PFSK-1 (cell line): ENCODE measurements at regions not wholly inside any gene's neighbourhood (a gene's known extent, or its start where the extent isn't known, plus 50 kb on each side); places are given as distances from the start of the nearest gene placed in this dataset.

ENCODE experiments used
- FOXP2 ChIP-seq: optimal IDR thresholded peaks from 2 replicates; pipeline ENCODE3; 2011; ENCODE audit warnings: borderline replicate concordance, control low read depth, inconsistent platforms; ENCODE audit not compliant: insufficient read depth; ENCODE audit errors: extremely low read length, extremely low read depth
- POLR2AphosphoS5 ChIP-seq: IDR thresholded peaks from 2 replicates; pipeline ENCODE4 v1.6.1; 2012; ENCODE audit warnings: low read depth, mild to moderate bottlenecking, control low read depth, low read length, moderate library complexity
- TF ChIP-seq, protein P1 (sequence below), 2 experiments: IDR thresholded peaks; 2 replicates each; pipeline versions ENCODE4 v1.6.1 to v1.8.0; 2011 to 2012; ENCODE audit warnings: low read depth in 2 of 2, low read length in 2 of 2, control low read depth in 1 of 2, inconsistent platforms in 1 of 2, mild to moderate bottlenecking in 1 of 2, moderate library complexity in 1 of 2; ENCODE audit not compliant: insufficient read depth in 1 of 2

DNA sequence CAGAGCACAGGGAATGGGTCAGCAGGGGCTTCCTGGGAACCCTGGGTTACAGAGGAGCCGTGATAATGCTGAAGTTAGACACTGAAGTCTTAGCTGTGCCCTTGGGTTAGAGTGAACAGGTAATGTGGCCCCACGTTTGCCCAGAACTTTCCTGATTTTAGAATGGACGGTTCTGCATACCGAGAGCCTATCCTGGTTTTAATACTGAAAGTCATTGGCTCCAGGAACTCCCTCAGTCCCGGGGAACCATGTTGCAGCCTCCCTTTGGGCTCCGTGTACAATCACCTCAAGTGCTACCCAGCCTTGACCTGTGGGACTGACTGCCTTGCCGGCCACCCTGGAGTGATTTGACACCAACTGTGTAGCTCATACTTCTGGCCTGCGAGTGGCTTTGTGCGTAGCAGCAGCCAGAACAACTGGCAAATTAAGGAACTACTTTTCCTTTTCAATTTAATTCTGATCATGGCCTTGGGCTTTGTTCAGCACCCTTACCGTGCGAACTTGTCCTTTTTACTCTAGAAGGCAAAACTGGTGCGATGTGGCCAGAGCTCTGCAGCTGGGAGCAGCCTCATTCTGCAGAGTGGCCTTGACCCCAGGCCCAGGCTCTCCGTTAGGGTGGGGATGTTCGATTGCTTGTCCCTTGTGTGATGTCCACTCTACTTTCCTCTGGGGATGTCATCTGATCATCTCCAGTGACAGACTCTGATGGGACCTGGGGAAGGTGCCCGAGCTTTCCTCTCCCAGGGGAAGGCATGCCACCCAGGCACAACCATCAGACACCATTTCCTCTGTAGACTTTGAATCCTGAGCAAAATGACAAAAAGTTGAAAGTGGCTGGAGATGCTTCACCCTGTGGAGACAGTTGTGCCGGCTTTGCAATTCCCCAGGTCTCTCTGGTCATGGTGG lies 265.9 kb downstream of the GLRX3 start:
- TF ChIP-seq POLR2AphosphoS5 (no peak), FOXP2 (no peak)
- TF ChIP-seq, protein P1, sequence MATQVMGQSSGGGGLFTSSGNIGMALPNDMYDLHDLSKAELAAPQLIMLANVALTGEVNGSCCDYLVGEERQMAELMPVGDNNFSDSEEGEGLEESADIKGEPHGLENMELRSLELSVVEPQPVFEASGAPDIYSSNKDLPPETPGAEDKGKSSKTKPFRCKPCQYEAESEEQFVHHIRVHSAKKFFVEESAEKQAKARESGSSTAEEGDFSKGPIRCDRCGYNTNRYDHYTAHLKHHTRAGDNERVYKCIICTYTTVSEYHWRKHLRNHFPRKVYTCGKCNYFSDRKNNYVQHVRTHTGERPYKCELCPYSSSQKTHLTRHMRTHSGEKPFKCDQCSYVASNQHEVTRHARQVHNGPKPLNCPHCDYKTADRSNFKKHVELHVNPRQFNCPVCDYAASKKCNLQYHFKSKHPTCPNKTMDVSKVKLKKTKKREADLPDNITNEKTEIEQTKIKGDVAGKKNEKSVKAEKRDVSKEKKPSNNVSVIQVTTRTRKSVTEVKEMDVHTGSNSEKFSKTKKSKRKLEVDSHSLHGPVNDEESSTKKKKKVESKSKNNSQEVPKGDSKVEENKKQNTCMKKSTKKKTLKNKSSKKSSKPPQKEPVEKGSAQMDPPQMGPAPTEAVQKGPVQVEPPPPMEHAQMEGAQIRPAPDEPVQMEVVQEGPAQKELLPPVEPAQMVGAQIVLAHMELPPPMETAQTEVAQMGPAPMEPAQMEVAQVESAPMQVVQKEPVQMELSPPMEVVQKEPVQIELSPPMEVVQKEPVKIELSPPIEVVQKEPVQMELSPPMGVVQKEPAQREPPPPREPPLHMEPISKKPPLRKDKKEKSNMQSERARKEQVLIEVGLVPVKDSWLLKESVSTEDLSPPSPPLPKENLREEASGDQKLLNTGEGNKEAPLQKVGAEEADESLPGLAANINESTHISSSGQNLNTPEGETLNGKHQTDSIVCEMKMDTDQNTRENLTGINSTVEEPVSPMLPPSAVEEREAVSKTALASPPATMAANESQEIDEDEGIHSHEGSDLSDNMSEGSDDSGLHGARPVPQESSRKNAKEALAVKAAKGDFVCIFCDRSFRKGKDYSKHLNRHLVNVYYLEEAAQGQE (IDR thresholded peaks at IDR 0.05; ENCODE audit: insufficient read depth in 1 of 2, low read depth in 2 of 2, low read length in 2 of 2): no peak
